H1 (cell line): ENCODE measurements at regions not wholly inside any gene's neighbourhood (a gene's known extent, or its start where the extent isn't known, plus 50 kb on each side); places are given as distances from the start of the nearest gene placed in this dataset.

Source experiments
- CTCF ChIA-PET: fragments of 300-600 bp; sonication (Branson Sonifier 250); formaldehyde crosslinking; loops from one replicate; lab custom pipeline; 2021; ENCODE audit not compliant: partially characterized antibody; lab: Charles Lee
- POLR2A ChIA-PET: fragments of 300-600 bp; sonication (Branson Sonifier 250); formaldehyde crosslinking; loops from one replicate; lab custom pipeline; 2021; ENCODE audit warnings: inconsistent platforms; ENCODE audit not compliant: partially characterized antibody; lab: Charles Lee
- DNase-seq, 2 experiments: peaks; one replicate each; pipeline versions ENCODE4 v3.0.0 to v3.0.0-alpha.2; 2010 to 2022; ENCODE audit warnings: low spot score in 2 of 2, low read depth in 1 of 2, mixed read lengths in 1 of 2
- FAIRE-seq: peaks from 2 replicates; lab custom pipeline; 2011; peaks lifted over from hg19 to GRCh38; lab: Jason Lieb, UNC
- H2AFZ ChIP-seq: 2 replicates; pipeline ENCODE4 v1.8.1; 2012; ENCODE audit warnings: low read length, inconsistent platforms
- H2AK5ac ChIP-seq: 2 replicates; pipeline ENCODE4 v1.6.1; 2013; ENCODE audit warnings: low read depth, low read length
- H2BK120ac ChIP-seq: replicated peaks from 2 replicates; pipeline ENCODE3; 2013; ENCODE audit warnings: low read depth, low read length, inconsistent platforms
- H2BK12ac ChIP-seq: 2 replicates; pipeline ENCODE4 v1.6.1; 2013; ENCODE audit warnings: low read depth, low read length
- H2BK15ac ChIP-seq: 2 replicates; pipeline ENCODE4 v1.6.1; 2013; ENCODE audit warnings: low read length
- H2BK20ac ChIP-seq: 2 replicates; pipeline ENCODE4 v1.6.1; 2013; ENCODE audit warnings: low read length
- H2BK5ac ChIP-seq: 2 replicates; pipeline ENCODE4 v1.6.1; 2013; ENCODE audit warnings: low read depth, low read length
- H3K14ac ChIP-seq: 2 replicates; pipeline ENCODE4 v1.6.1; 2013; ENCODE audit warnings: inconsistent platforms; ENCODE audit not compliant: insufficient read length
- H3K18ac ChIP-seq: 2 replicates; pipeline ENCODE4 v1.6.1; 2013; ENCODE audit warnings: low read length; ENCODE audit errors: extremely low read depth
- H3K23ac ChIP-seq: 2 replicates; pipeline ENCODE4 v1.6.1; 2013; ENCODE audit warnings: inconsistent platforms; ENCODE audit not compliant: insufficient read length
- H3K23me2 ChIP-seq: 2 replicates; pipeline ENCODE4 v1.6.1; 2013; ENCODE audit warnings: low read depth, low read length
- H3K27ac ChIP-seq: 2 replicates; pipeline ENCODE4 v1.6.1; 2011; ENCODE audit warnings: low read depth, low read length, inconsistent platforms
- H3K27me3 ChIP-seq, 4 experiments: replicated peaks in 1 of 4; 1 replicate in 1 of 4; 2 replicates in 3 of 4; pipeline versions ENCODE4 v1.6.1 to v1.8.1; 2011 to 2013; ENCODE audit warnings: low read length in 3 of 4, mild to moderate bottlenecking in 3 of 4, inconsistent platforms in 2 of 4, mixed read lengths in 2 of 4, moderate library complexity in 1 of 4; ENCODE audit not compliant: control insufficient read depth in 3 of 4, insufficient read depth in 3 of 4; ENCODE audit errors: extremely low read depth in 1 of 4
- H3K36me3 ChIP-seq, 4 experiments: 2 replicates each; pipeline versions ENCODE4 v1.6.1 to v1.8.1; 2011 to 2013; ENCODE audit warnings: mild to moderate bottlenecking in 4 of 4, low read length in 3 of 4, moderate library complexity in 2 of 4, control low read depth in 1 of 4, inconsistent platforms in 1 of 4; ENCODE audit not compliant: insufficient read depth in 4 of 4, control insufficient read depth in 2 of 4
- H3K4ac ChIP-seq: replicated peaks from 2 replicates; pipeline ENCODE3; 2013; ENCODE audit warnings: low read length, low read depth, mixed read lengths, inconsistent platforms; ENCODE audit not compliant: insufficient read length
- H3K4me1 ChIP-seq, 4 experiments: replicated peaks in 1 of 4; 1 replicate in 1 of 4; 2 replicates in 3 of 4; pipeline versions ENCODE4 v1.6.1 to v1.8.1; 2011 to 2013; ENCODE audit warnings: low read length in 3 of 4, inconsistent platforms in 2 of 4, mixed read lengths in 1 of 4; ENCODE audit not compliant: insufficient read depth in 4 of 4, control insufficient read depth in 3 of 4
- H3K4me2 ChIP-seq, 2 experiments: 2 replicates each; pipeline versions ENCODE4 v1.6.1 to v1.8.1; 2011 to 2013; ENCODE audit warnings: low read depth in 2 of 2, low read length in 2 of 2, control low read depth in 1 of 2, inconsistent platforms in 1 of 2, mild to moderate bottlenecking in 1 of 2; ENCODE audit not compliant: insufficient read depth in 1 of 2
- H3K4me3 ChIP-seq, 4 experiments: fragments of 200-600, 300-600 bp in 1 of 4; sonication (generic), shearing (Covaris generic), sonication (Bioruptor Twin) in 1 of 4; 2 replicates each; pipeline versions ENCODE4 v1.5.1 to v1.8.1; 2011 to 2016; ENCODE audit warnings: low read length in 4 of 4, low read depth in 3 of 4, control low read depth in 2 of 4, inconsistent platforms in 2 of 4, mild to moderate bottlenecking in 2 of 4, mixed read lengths in 1 of 4, moderate library complexity in 1 of 4; ENCODE audit not compliant: insufficient read depth in 2 of 4; ENCODE audit errors: extremely low read depth in 1 of 4
- H3K56ac ChIP-seq: replicated peaks from 2 replicates; pipeline ENCODE3; 2013; ENCODE audit warnings: low read depth, mild to moderate bottlenecking, mixed read lengths, low read length, inconsistent platforms; ENCODE audit not compliant: insufficient read length
- H3K79me1 ChIP-seq: 2 replicates; pipeline ENCODE4 v1.6.1; 2013; ENCODE audit warnings: low read depth, low read length, control low read depth
- H3K79me2 ChIP-seq, 2 experiments: 2 replicates each; pipeline versions ENCODE4 v1.6.1 to v1.8.1; 2012 to 2013; ENCODE audit warnings: low read length in 2 of 2, mild to moderate bottlenecking in 2 of 2, inconsistent platforms in 1 of 2; ENCODE audit not compliant: insufficient read depth in 2 of 2, control insufficient read depth in 1 of 2
- H3K9ac ChIP-seq, 4 experiments: replicated peaks in 1 of 4; 1 replicate in 1 of 4; 2 replicates in 3 of 4; pipeline versions ENCODE4 v1.6.1 to v1.8.1; 2011 to 2013; ENCODE audit warnings: low read depth in 3 of 4, low read length in 3 of 4, control low read depth in 2 of 4, mild to moderate bottlenecking in 2 of 4, moderate library complexity in 2 of 4, inconsistent platforms in 1 of 4; ENCODE audit errors: extremely low read depth in 1 of 4
- H3K9me3 ChIP-seq, 2 experiments: 2 replicates each; pipeline versions ENCODE4 v1.6.1 to v1.8.1; 2012 to 2013; ENCODE audit warnings: mild to moderate bottlenecking in 2 of 2, moderate library complexity in 2 of 2, control low read depth in 1 of 2, inconsistent platforms in 1 of 2, low read depth in 1 of 2, low read length in 1 of 2, mixed read lengths in 1 of 2; ENCODE audit not compliant: insufficient read depth in 2 of 2
- H4K20me1 ChIP-seq, 2 experiments: replicated peaks in 1 of 2; 2 replicates each; pipeline versions ENCODE3 to v1.8.1; 2011 to 2013; ENCODE audit warnings: inconsistent platforms in 2 of 2, low read length in 2 of 2, mild to moderate bottlenecking in 1 of 2; ENCODE audit not compliant: insufficient read depth in 2 of 2, control insufficient read depth in 1 of 2
- H4K5ac ChIP-seq: 2 replicates; pipeline ENCODE4 v1.6.1; 2013; ENCODE audit warnings: low read length, low read depth, mixed read lengths, inconsistent platforms; ENCODE audit not compliant: insufficient read length
- H4K8ac ChIP-seq: 2 replicates; pipeline ENCODE4 v1.8.0; 2013; ENCODE audit warnings: mild to moderate bottlenecking, moderate library complexity, low read length, inconsistent platforms; ENCODE audit not compliant: insufficient read depth; ENCODE audit errors: extremely low read depth
- H4K91ac ChIP-seq: replicated peaks from 2 replicates; pipeline ENCODE3; 2013; ENCODE audit warnings: low read length, mixed read lengths, inconsistent platforms; ENCODE audit not compliant: insufficient read length
- CEBPB ChIP-seq: IDR thresholded peaks from 2 replicates; pipeline ENCODE4 v1.6.1; 2012; ENCODE audit warnings: low read depth, low read length
- GTF2F1 ChIP-seq: IDR thresholded peaks from 2 replicates; pipeline ENCODE4 v1.6.1; 2012; ENCODE audit warnings: low read depth, low read length, improper control_type of control experiment, borderline replicate concordance
- KDM4A ChIP-seq: IDR thresholded peaks from one replicate; pipeline ENCODE4 v1.7.1; 2012; ENCODE audit warnings: low read depth, mild to moderate bottlenecking, moderate library complexity, low read length, inconsistent platforms; ENCODE audit not compliant: severe bottlenecking
- TBP ChIP-seq: IDR thresholded peaks from 2 replicates; pipeline ENCODE4 v1.6.1; 2011; ENCODE audit warnings: low read depth, low read length, improper control_type of control experiment
- WGBS, 2 experiments: shearing (Covaris generic) in 1 of 2; methylation state at CpG; one replicate each; pipeline versions ENCODE4 v1.1.6 to v1.1.7; 2013 to 2015; ENCODE audit warnings: low lambda C conversion rate in 2 of 2, mixed read lengths in 2 of 2, inconsistent platforms in 1 of 2, low coverage in 1 of 2, missing lambda C conversion rate in 1 of 2; ENCODE audit not compliant: insufficient replicate concordance in 2 of 2, insufficient coverage in 1 of 2, insufficient read length in 1 of 2; ENCODE audit errors: extremely low coverage in 1 of 2, missing lambda C conversion rate in 1 of 2; 5-methylcytosine and 5-hydroxymethylcytosine counted together

- 82% methylated on average over 13 of the region's 13 CpGs; no CpG with 5 or more reads in 1 of the 2 experiments for WGBS, 2 experiments
- Histone ChIP-seq H3K79me1 (no peaks in the 10 kb centered on the region), H3K23ac (no peak overlapping the region), H3K4me2 (no peak overlapping the region; a peak in 1 of 4 replicates), H2BK120ac (peak overlapping the region; percentile 61), H4K91ac (peak overlapping the region; percentile 61), H4K8ac (no peak overlapping the region), H3K27ac (no peak overlapping the region), H3K56ac (no peak overlapping the region), H2AFZ (no peak overlapping the region), H4K20me1 (no peaks in the 10 kb centered on the region), H3K18ac (peak overlapping the region; percentile 76; the same call in 1 of the 2 replicates), H2BK20ac (peak overlapping the region; percentile 78), H2BK5ac (peak overlapping the region; percentile 98), H4K5ac (no peak overlapping the region), H3K4me1 (peaks cover 9 to 25% (median 18%) of the 10 kb centered on the region in 4 experiments), H3K36me3 (no peaks in the 10 kb centered on the region), H3K4me3 (no peak overlapping the region), H2AK5ac (peak overlapping the region; percentile 77; the same call in 1 of the 2 replicates), H3K4ac (peak overlapping the region; percentile 19), H3K23me2 (peaks cover 3% of the 10 kb centered on the region; the same call in 1 of the 2 replicates), H2BK12ac (peak overlapping the region; percentile 95), H2BK15ac (peak overlapping the region; percentile 31), H3K9ac (no peak overlapping the region; a peak in 1 of 7 replicates), H3K9me3 (no peaks in the 10 kb centered on the region), H3K14ac (no peak overlapping the region), H3K27me3 (no peaks in the 10 kb centered on the region), H3K79me2 (no peaks in the 10 kb centered on the region)
- FAIRE-seq, result no peak
- no peak for DNase-seq
- no peak for TF ChIP-seq KDM4A
- no peak for TF ChIP-seq TBP
- no peak for TF ChIP-seq GTF2F1
- no peak for TF ChIP-seq CEBPB
- CTCF ChIA-PET, result interaction anchor here (0.8 to 2.3 kb wide), 3 partner anchors 17 to 312 kb away, joined by 3 to 11 read pairs (median 3); no protein-coding TSS in a partner anchor
- POLR2A ChIA-PET, result interaction anchor here (0.7 to 1.4 kb wide), 4 partner anchors 12 to 25 kb away, joined by 3 to 5 read pairs (median 3); no protein-coding TSS in a partner anchor
These were observed 787.7 kb downstream of the UQCRFS1 start for GRCh38 chr19:28425046-28425931.
